Stomach (tissue), 4 donors: ENCODE measurements at regions not wholly inside any gene's neighbourhood (a gene's known extent, or its start where the extent isn't known, plus 50 kb on each side); places are given as distances from the start of the nearest gene placed in this dataset.

Experiments
- CTCF ChIP-seq, 7 experiments: fragments of 450-650 bp in 4 of 7; fragments of 200-600 bp in 3 of 7; sonication (generic) in 3 of 7; IDR thresholded peaks; one replicate each; pipeline ENCODE4 v1.5.1; 2016 to 2019; ENCODE audit warnings: antibody characterized with exemption in 7 of 7, control low read depth in 2 of 7, mild to moderate bottlenecking in 1 of 7
- EP300 ChIP-seq: sonication (generic); formaldehyde crosslinking; IDR thresholded peaks from one replicate; pipeline ENCODE4 v1.6.1; 2017; ENCODE audit warnings: antibody characterized with exemption
- POLR2A ChIP-seq, 4 donors: fragments of 450-650 bp; IDR thresholded peaks; one replicate each; pipeline ENCODE4 v1.6.1; 2016; ENCODE audit warnings: antibody characterized with exemption in 4 of 4, control low read depth in 2 of 4, mild to moderate bottlenecking in 1 of 4, moderate library complexity in 1 of 4

- TF ChIP-seq CTCF (IDR thresholded peaks at IDR 0.05) (no peak), POLR2A (IDR thresholded peaks at IDR 0.05) (no peak), EP300 (no peak)
Observed at GRCh38 chr1:74933500-74933899, 200.5 kb downstream of the TYW3 start.
